Gastrocnemius medialis (tissue), 4 donors: ENCODE measurements at regions not wholly inside any gene's neighbourhood (a gene's known extent, or its start where the extent isn't known, plus 50 kb on each side); places are given as distances from the start of the nearest gene placed in this dataset.

Experiments used
- POLR2A ChIP-seq, 2 donors: fragments of 450-650 bp; IDR thresholded peaks; one replicate each; pipeline ENCODE4 v1.6.1; 2017; ENCODE audit warnings: antibody characterized with exemption in 2 of 2, mild to moderate bottlenecking in 2 of 2, moderate library complexity in 2 of 2
- TF ChIP-seq, protein P1 (sequence below), 5 experiments: fragments of 450-650 bp in 3 of 5; fragments of 200-600 bp in 2 of 5; sonication (generic) in 2 of 5; IDR thresholded peaks in 4 of 5; conservative IDR thresholded peaks in 1 of 5; 1 replicate in 4 of 5; 2 replicates in 1 of 5; pipeline ENCODE4 v1.5.1; 2016 to 2019; ENCODE audit warnings: antibody characterized with exemption in 5 of 5, mild to moderate bottlenecking in 3 of 5, moderate library complexity in 3 of 5

- TF ChIP-seq POLR2A (IDR thresholded peaks at IDR 0.05): no peak
- TF ChIP-seq, protein P1, sequence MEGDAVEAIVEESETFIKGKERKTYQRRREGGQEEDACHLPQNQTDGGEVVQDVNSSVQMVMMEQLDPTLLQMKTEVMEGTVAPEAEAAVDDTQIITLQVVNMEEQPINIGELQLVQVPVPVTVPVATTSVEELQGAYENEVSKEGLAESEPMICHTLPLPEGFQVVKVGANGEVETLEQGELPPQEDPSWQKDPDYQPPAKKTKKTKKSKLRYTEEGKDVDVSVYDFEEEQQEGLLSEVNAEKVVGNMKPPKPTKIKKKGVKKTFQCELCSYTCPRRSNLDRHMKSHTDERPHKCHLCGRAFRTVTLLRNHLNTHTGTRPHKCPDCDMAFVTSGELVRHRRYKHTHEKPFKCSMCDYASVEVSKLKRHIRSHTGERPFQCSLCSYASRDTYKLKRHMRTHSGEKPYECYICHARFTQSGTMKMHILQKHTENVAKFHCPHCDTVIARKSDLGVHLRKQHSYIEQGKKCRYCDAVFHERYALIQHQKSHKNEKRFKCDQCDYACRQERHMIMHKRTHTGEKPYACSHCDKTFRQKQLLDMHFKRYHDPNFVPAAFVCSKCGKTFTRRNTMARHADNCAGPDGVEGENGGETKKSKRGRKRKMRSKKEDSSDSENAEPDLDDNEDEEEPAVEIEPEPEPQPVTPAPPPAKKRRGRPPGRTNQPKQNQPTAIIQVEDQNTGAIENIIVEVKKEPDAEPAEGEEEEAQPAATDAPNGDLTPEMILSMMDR (IDR thresholded peaks at IDR 0.05 in 4 of 5, conservative IDR thresholded peaks at IDR 0.05 in 1 of 5): no peak
Measured at GRCh38 chr6:168721571-168721970, 280.6 kb downstream of the SMOC2 start.
